Spleen (tissue), 7 donors: ENCODE measurements at regions not wholly inside any gene's neighbourhood (a gene's known extent, or its start where the extent isn't known, plus 50 kb on each side); places are given as distances from the start of the nearest gene placed in this dataset.

Source experiments
- POLR2AphosphoS5 ChIP-seq, 3 donors: sonication (generic); formaldehyde crosslinking; IDR thresholded peaks; one replicate each; pipeline ENCODE4 v1.5.1; 2017; ENCODE audit warnings: antibody characterized with exemption in 3 of 3
- TF ChIP-seq, protein P1 (sequence below), 11 experiments: fragments of 200-600 bp in 7 of 11; fragments of 450-650 bp in 4 of 11; sonication (generic) in 4 of 11; IDR thresholded peaks in 8 of 11; conservative IDR thresholded peaks in 3 of 11; 1 replicate in 7 of 11; 2 replicates in 4 of 11; pipeline versions ENCODE4 v1.4.0 to v1.8.0; 2016 to 2021; ENCODE audit warnings: antibody characterized with exemption in 11 of 11, inconsistent platforms in 4 of 11, mild to moderate bottlenecking in 1 of 11
- donor health status: DM: no; HTN: no; CAD: no; lungs with moderate emphysema.
- donor health status: DM: no; HTN: no; CAD: no.
- donor health status: DM: no; HTN: no; CAD: no.

DNA sequence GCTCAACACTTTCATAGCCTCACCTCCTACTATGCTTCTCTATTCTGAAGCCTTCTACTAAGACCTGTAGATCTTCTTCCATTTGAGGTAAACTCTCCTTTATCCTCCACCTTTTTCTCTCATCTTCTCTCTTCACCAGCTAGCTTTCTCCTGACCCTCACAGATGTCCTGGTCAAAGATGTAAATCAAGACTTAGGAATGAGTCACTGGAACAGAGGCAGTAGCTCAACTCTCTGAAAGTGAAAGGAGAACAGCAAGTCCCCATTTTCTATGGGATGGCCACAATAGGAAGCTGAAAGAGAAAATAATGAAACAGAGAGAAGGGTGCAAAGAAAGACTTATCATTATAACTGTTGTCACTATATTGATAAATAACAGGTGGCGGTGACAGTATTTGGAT lies 86.1 kb upstream of the DOCK9 start:
- TF ChIP-seq, protein P1, sequence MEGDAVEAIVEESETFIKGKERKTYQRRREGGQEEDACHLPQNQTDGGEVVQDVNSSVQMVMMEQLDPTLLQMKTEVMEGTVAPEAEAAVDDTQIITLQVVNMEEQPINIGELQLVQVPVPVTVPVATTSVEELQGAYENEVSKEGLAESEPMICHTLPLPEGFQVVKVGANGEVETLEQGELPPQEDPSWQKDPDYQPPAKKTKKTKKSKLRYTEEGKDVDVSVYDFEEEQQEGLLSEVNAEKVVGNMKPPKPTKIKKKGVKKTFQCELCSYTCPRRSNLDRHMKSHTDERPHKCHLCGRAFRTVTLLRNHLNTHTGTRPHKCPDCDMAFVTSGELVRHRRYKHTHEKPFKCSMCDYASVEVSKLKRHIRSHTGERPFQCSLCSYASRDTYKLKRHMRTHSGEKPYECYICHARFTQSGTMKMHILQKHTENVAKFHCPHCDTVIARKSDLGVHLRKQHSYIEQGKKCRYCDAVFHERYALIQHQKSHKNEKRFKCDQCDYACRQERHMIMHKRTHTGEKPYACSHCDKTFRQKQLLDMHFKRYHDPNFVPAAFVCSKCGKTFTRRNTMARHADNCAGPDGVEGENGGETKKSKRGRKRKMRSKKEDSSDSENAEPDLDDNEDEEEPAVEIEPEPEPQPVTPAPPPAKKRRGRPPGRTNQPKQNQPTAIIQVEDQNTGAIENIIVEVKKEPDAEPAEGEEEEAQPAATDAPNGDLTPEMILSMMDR (IDR thresholded peaks at IDR 0.05 in 8 of 11, conservative IDR thresholded peaks at IDR 0.05 in 3 of 11) = no peak
- TF ChIP-seq POLR2AphosphoS5 (IDR thresholded peaks at IDR 0.05) = no peak
